Panc1 (cell line): ENCODE measurements at regions not wholly inside any gene's neighbourhood (a gene's known extent, or its start where the extent isn't known, plus 50 kb on each side); places are given as distances from the start of the nearest gene placed in this dataset.
A peak's percentile ranks its signal among the peaks of the same experiment; 100 is the strongest.

Experiments used
- ATAC-seq: fragments of 200-7000 bp; cut with Tn5 transposase; 2 replicates; pipeline ENCODE4 v1.9.1; 2020; ENCODE audit warnings: mild to moderate bottlenecking, moderate library complexity
- BruUV-seq: library from RNA; stranded (reverse); fragments of 400-500 nt; replicated peaks from 2 replicates; lab custom pipeline; 2021; lab: Mats Ljungman, UMichigan
- CTCF ChIA-PET: fragments of 300-600 bp; sonication (Branson Sonifier 250); formaldehyde crosslinking; loops from one replicate; lab custom pipeline; 2022; ENCODE audit warnings: antibody characterized with exemption; lab: Charles Lee
- POLR2A ChIA-PET: fragments of 300-600 bp; sonication (Branson Sonifier 250); formaldehyde crosslinking; loops from one replicate; lab custom pipeline; 2022; ENCODE audit warnings: antibody characterized with exemption; lab: Charles Lee
- DNase-seq: peaks from one replicate; pipeline ENCODE4 v3.0.0-alpha.2; 2010; ENCODE audit warnings: low read depth, low spot score
- H3K27ac ChIP-seq: 2 replicates; pipeline ENCODE4 v1.5.1; 2011; ENCODE audit warnings: mild to moderate bottlenecking, low read length, inconsistent platforms
- H3K27me3 ChIP-seq: fragments of 200-500 bp; sonication (Bioruptor generic); 2 replicates; pipeline ENCODE4 v1.6.0; 2014; ENCODE audit warnings: low read length, inconsistent platforms; ENCODE audit not compliant: control insufficient read depth, insufficient read depth
- H3K36me3 ChIP-seq: fragments of 200-500 bp; sonication (Bioruptor generic); 2 replicates; pipeline ENCODE4 v1.5.1; 2014; ENCODE audit warnings: inconsistent platforms, mild to moderate bottlenecking, low read length, moderate library complexity; ENCODE audit not compliant: control insufficient read depth, insufficient read depth
- H3K4me1 ChIP-seq: 2 replicates; pipeline ENCODE4 v1.5.1; 2011; ENCODE audit warnings: inconsistent platforms, mild to moderate bottlenecking, low read length, moderate library complexity; ENCODE audit not compliant: control insufficient read depth, insufficient read depth
- H3K4me3 ChIP-seq, 2 experiments: 2 replicates each; pipeline ENCODE4 v1.5.1; 2011 to 2012; ENCODE audit warnings: low read depth in 2 of 2, low read length in 2 of 2, mild to moderate bottlenecking in 2 of 2, inconsistent platforms in 1 of 2, moderate library complexity in 1 of 2
- H3K9me3 ChIP-seq: fragments of 200-500 bp; sonication (Bioruptor generic); 2 replicates; pipeline ENCODE4 v1.5.1; 2014; ENCODE audit warnings: low read depth, mild to moderate bottlenecking, inconsistent platforms, low read length, moderate library complexity; ENCODE audit not compliant: control insufficient read depth, insufficient read depth
- POLR2AphosphoS5 ChIP-seq: IDR thresholded peaks from 2 replicates; pipeline ENCODE4 v1.6.1; 2012; ENCODE audit warnings: mild to moderate bottlenecking, low read depth, low read length, moderate library complexity
- SIN3A ChIP-seq: IDR thresholded peaks from 2 replicates; pipeline ENCODE4 v1.6.1; 2012; ENCODE audit warnings: low read depth, mild to moderate bottlenecking, low read length, moderate library complexity, borderline replicate concordance; ENCODE audit not compliant: insufficient read depth
- TCF7L2 ChIP-seq: IDR thresholded peaks from 2 replicates; pipeline ENCODE4 v1.6.1; 2011; ENCODE audit warnings: mild to moderate bottlenecking, low read depth, low read length, inconsistent platforms
- in situ Hi-C: cut with HindIII; loops from 2 replicates; pipeline ENCODE4 v1.10.0; 2016; ENCODE audit warnings: low sequenced_read_pairs, low pct_unique_long_range_greater_than_20kb
- intact Hi-C: fragments of 100-400 bp; cut with micrococcal nuclease; formaldehyde crosslinking; loops from one replicate; pipeline ENCODE4 v1.10.0; 2022; ENCODE audit not compliant: unreplicated experiment
- TF ChIP-seq, protein P1 (sequence below), 2 experiments: IDR thresholded peaks; 2 replicates each; pipeline ENCODE4 v1.6.1; 2011 to 2012; ENCODE audit warnings: low read depth in 2 of 2, control low read depth in 1 of 2, low read length in 1 of 2, mild to moderate bottlenecking in 1 of 2, moderate library complexity in 1 of 2; ENCODE audit not compliant: insufficient read depth in 1 of 2
- TF ChIP-seq, protein P2 (sequence below): fragments of 450-650 bp; IDR thresholded peaks from 2 replicates; pipeline ENCODE4 v1.5.1; 2017; ENCODE audit warnings: mild to moderate bottlenecking

GRCh38 chr13:26980099-26981031 is 191.2 kb downstream of the USP12 start:
- TF ChIP-seq, protein P1, sequence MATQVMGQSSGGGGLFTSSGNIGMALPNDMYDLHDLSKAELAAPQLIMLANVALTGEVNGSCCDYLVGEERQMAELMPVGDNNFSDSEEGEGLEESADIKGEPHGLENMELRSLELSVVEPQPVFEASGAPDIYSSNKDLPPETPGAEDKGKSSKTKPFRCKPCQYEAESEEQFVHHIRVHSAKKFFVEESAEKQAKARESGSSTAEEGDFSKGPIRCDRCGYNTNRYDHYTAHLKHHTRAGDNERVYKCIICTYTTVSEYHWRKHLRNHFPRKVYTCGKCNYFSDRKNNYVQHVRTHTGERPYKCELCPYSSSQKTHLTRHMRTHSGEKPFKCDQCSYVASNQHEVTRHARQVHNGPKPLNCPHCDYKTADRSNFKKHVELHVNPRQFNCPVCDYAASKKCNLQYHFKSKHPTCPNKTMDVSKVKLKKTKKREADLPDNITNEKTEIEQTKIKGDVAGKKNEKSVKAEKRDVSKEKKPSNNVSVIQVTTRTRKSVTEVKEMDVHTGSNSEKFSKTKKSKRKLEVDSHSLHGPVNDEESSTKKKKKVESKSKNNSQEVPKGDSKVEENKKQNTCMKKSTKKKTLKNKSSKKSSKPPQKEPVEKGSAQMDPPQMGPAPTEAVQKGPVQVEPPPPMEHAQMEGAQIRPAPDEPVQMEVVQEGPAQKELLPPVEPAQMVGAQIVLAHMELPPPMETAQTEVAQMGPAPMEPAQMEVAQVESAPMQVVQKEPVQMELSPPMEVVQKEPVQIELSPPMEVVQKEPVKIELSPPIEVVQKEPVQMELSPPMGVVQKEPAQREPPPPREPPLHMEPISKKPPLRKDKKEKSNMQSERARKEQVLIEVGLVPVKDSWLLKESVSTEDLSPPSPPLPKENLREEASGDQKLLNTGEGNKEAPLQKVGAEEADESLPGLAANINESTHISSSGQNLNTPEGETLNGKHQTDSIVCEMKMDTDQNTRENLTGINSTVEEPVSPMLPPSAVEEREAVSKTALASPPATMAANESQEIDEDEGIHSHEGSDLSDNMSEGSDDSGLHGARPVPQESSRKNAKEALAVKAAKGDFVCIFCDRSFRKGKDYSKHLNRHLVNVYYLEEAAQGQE (IDR thresholded peaks at IDR 0.05; ENCODE audit: insufficient read depth in 1 of 2, low read depth in 2 of 2, low read length in 1 of 2), result no peak
- TF ChIP-seq SIN3A, result no peak
- TF ChIP-seq POLR2AphosphoS5, result no peak
- TF ChIP-seq TCF7L2, result no peak
- ChIA-PET CTCF (no interaction called here), POLR2A (interaction anchor here (0.5 kb wide), 1 partner anchor 204 kb away, joined by 3 read pairs; no protein-coding TSS in a partner anchor)
- no peaks in the 10 kb centered on the region for H3K36me3 ChIP-seq
- in situ Hi-C loops, result no loop called here
- peak overlapping the region; percentile 100 for H3K27ac ChIP-seq
- no peaks in the 10 kb centered on the region for H3K27me3 ChIP-seq
- peaks cover 51% of the 10 kb centered on the region for H3K4me1 ChIP-seq
- no peak overlapping the region for H3K4me3 ChIP-seq
- no peak for ATAC-seq
- BruUV-seq, result no TSS peak
- no peak for DNase-seq
- H3K9me3 ChIP-seq, result no peaks in the 10 kb centered on the region
- intact Hi-C loops, result loop anchor here (10.0 kb wide), 2 partner anchors 64 to 294 kb away; partner anchors contain the start of gene RASL11A

- in situ Hi-C loops (no loop called here), intact Hi-C loops (no loop called here)
- H3K36me3 ChIP-seq, result no peaks in the 10 kb centered on the region
- ChIA-PET POLR2A (no interaction called here), CTCF (no interaction called here)
- TF ChIP-seq, protein P1 (IDR thresholded peaks at IDR 0.05; ENCODE audit: insufficient read depth in 1 of 2, low read depth in 2 of 2, low read length in 1 of 2), result no peak
- no peak for TF ChIP-seq TCF7L2
- no peak for TF ChIP-seq SIN3A
- no peak for TF ChIP-seq POLR2AphosphoS5
- TF ChIP-seq, protein P2, sequence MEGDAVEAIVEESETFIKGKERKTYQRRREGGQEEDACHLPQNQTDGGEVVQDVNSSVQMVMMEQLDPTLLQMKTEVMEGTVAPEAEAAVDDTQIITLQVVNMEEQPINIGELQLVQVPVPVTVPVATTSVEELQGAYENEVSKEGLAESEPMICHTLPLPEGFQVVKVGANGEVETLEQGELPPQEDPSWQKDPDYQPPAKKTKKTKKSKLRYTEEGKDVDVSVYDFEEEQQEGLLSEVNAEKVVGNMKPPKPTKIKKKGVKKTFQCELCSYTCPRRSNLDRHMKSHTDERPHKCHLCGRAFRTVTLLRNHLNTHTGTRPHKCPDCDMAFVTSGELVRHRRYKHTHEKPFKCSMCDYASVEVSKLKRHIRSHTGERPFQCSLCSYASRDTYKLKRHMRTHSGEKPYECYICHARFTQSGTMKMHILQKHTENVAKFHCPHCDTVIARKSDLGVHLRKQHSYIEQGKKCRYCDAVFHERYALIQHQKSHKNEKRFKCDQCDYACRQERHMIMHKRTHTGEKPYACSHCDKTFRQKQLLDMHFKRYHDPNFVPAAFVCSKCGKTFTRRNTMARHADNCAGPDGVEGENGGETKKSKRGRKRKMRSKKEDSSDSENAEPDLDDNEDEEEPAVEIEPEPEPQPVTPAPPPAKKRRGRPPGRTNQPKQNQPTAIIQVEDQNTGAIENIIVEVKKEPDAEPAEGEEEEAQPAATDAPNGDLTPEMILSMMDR, result no peak
- BruUV-seq, result no TSS peak
- DNase-seq, result no peak
- no peaks in the 10 kb centered on the region for H3K9me3 ChIP-seq
- H3K4me3 ChIP-seq, result no peak overlapping the region
- H3K27ac ChIP-seq, result peak overlapping the region; percentile 100
- no peaks in the 10 kb centered on the region for H3K27me3 ChIP-seq
- H3K4me1 ChIP-seq, result peaks cover 41% of the 10 kb centered on the region
- ATAC-seq, result no peak
These were observed 192.3 kb downstream of the USP12 start for GRCh38 chr13:26979334-26979733.
